ENCODE measurements at regions not wholly inside any gene's neighbourhood (a gene's known extent, or its start where the extent isn't known, plus 50 kb on each side); places are given as distances from the start of the nearest gene placed in this dataset.

DNA sequence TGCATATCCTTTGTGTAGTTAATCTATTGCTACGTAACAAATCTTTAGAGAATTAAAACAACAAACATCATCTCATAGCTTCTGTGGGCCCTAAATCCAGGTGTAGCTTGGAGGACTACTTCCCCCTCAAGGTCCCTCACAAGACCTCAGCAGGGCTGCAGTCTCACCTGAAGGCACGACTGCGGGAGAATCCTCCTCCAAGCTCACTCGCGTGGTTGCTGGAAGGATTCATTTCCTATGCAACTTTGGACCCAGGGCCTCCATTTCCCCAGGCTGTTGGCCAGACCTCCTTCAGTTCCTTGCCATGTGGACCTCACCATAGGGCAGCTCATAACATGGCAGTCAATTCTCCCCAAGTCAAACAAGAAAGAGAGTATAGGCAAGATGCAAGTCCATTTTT, 140.4 kb downstream of the OAT start:
- H3K4me3 ChIP-seq (ENCODE audit: insufficient read length, low read depth): no peak overlapping the region
- no peaks in the 10 kb centered on the region for H3K27me3 ChIP-seq (ENCODE audit: insufficient read depth, insufficient read length)
- no peaks in the 10 kb centered on the region for H3K4me1 ChIP-seq (ENCODE audit: insufficient read depth, insufficient read length)
- no peak overlapping the region for H3K9ac ChIP-seq (ENCODE audit: insufficient read length, low read depth)
- H3K9me3 ChIP-seq (ENCODE audit: insufficient read depth, low read length): peaks cover 20% of the 10 kb centered on the region; the same call in 1 of the 2 replicates
- no peaks in the 10 kb centered on the region for H3K36me3 ChIP-seq (ENCODE audit: insufficient read depth, insufficient read length, low read length)
- TF ChIP-seq YY1 (IDR thresholded peaks at IDR 0.05; ENCODE audit: insufficient read depth, insufficient read length): no peak
- no peak for TF ChIP-seq SUZ12 (IDR thresholded peaks at IDR 0.05; ENCODE audit: extremely low read depth, insufficient read depth, insufficient read length)
- TF ChIP-seq ZNF274 (IDR thresholded peaks at IDR 0.05; ENCODE audit: low read depth, low read length): no peak
- DNase-seq (ENCODE audit: low read depth, low spot score): no peak

- Histone ChIP-seq H3K27me3 (ENCODE audit: insufficient read depth, insufficient read length) (no peaks in the 10 kb centered on the region), H3K36me3 (ENCODE audit: insufficient read depth, insufficient read length, low read length) (no peaks in the 10 kb centered on the region), H3K4me1 (ENCODE audit: insufficient read depth, insufficient read length) (no peaks in the 10 kb centered on the region), H3K4me3 (ENCODE audit: insufficient read length, low read depth) (no peak overlapping the region), H3K9me3 (ENCODE audit: insufficient read depth, low read length) (peaks cover 22% of the 10 kb centered on the region; the same call in 1 of the 2 replicates), H3K9ac (ENCODE audit: insufficient read length, low read depth) (no peak overlapping the region)
- TF ChIP-seq ZNF274 (IDR thresholded peaks at IDR 0.05; ENCODE audit: low read depth, low read length): no peak
- TF ChIP-seq SUZ12 (IDR thresholded peaks at IDR 0.05; ENCODE audit: extremely low read depth, insufficient read depth, insufficient read length): no peak
- TF ChIP-seq YY1 (IDR thresholded peaks at IDR 0.05; ENCODE audit: insufficient read depth, insufficient read length): no peak
- DNase-seq (ENCODE audit: low read depth, low spot score): no peak
These were observed 145.6 kb downstream of the OAT start for GRCh38 chr10:124273141-124273540.

DNA sequence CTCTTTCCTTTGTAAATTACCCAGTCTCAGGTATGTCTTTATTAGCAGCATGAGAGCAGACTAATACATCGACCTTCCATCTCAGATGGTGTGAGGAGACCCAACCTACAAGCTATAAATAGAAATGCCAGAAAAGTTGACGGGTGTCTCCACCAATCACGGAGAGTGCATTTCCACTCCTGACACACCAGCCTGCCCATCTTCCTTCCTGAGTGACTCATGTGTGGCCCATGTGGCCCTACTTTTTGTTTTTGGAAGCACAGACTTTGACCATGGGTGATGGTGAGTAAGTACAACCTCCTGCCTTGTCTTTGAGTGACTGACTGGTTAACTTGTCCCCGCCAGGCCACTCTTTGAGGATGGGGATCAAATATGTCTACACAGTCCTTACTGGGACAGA, 147.0 kb downstream of the OAT start:
- TF ChIP-seq YY1 (IDR thresholded peaks at IDR 0.05; ENCODE audit: insufficient read depth, insufficient read length): no peak
- no peak for TF ChIP-seq SUZ12 (IDR thresholded peaks at IDR 0.05; ENCODE audit: extremely low read depth, insufficient read depth, insufficient read length)
- no peak for TF ChIP-seq ZNF274 (IDR thresholded peaks at IDR 0.05; ENCODE audit: low read depth, low read length)
- no peak for DNase-seq (ENCODE audit: low read depth, low spot score)
- Histone ChIP-seq H3K9ac (ENCODE audit: insufficient read length, low read depth) (no peak overlapping the region), H3K4me1 (ENCODE audit: insufficient read depth, insufficient read length) (peaks cover under 1% of the 10 kb centered on the region), H3K4me3 (ENCODE audit: insufficient read length, low read depth) (no peak overlapping the region), H3K36me3 (ENCODE audit: insufficient read depth, insufficient read length, low read length) (no peaks in the 10 kb centered on the region), H3K9me3 (ENCODE audit: insufficient read depth, low read length) (peaks cover 19% of the 10 kb centered on the region; the same call in 1 of the 2 replicates), H3K27me3 (ENCODE audit: insufficient read depth, insufficient read length) (no peaks in the 10 kb centered on the region)

GRCh38 chr10:124270530-124271327, 148.0 kb downstream of the OAT start:
- TF ChIP-seq ZNF274 (IDR thresholded peaks at IDR 0.05; ENCODE audit: low read depth, low read length) (no peak), SUZ12 (IDR thresholded peaks at IDR 0.05; ENCODE audit: extremely low read depth, insufficient read depth, insufficient read length) (no peak), YY1 (IDR thresholded peaks at IDR 0.05; ENCODE audit: insufficient read depth, insufficient read length) (no peak)
- DNase-seq (ENCODE audit: low read depth, low spot score): no peak
- Histone ChIP-seq H3K9ac (ENCODE audit: insufficient read length, low read depth) (no peak overlapping the region), H3K9me3 (ENCODE audit: insufficient read depth, low read length) (peaks cover 19% of the 10 kb centered on the region; the same call in 1 of the 2 replicates), H3K36me3 (ENCODE audit: insufficient read depth, insufficient read length, low read length) (no peaks in the 10 kb centered on the region), H3K27me3 (ENCODE audit: insufficient read depth, insufficient read length) (no peaks in the 10 kb centered on the region), H3K4me3 (ENCODE audit: insufficient read length, low read depth) (no peak overlapping the region), H3K4me1 (ENCODE audit: insufficient read depth, insufficient read length) (peaks cover 3% of the 10 kb centered on the region)

GRCh38 chr10:124268976-124269375, 149.7 kb downstream of the OAT start:
- no peak overlapping the region for H3K9ac ChIP-seq (ENCODE audit: insufficient read length, low read depth)
- peaks cover 19% of the 10 kb centered on the region; the same call in 1 of the 2 replicates for H3K9me3 ChIP-seq (ENCODE audit: insufficient read depth, low read length)
- no peak overlapping the region for H3K4me3 ChIP-seq (ENCODE audit: insufficient read length, low read depth)
- TF ChIP-seq YY1 (IDR thresholded peaks at IDR 0.05; ENCODE audit: insufficient read depth, insufficient read length) (no peak), ZNF274 (IDR thresholded peaks at IDR 0.05; ENCODE audit: low read depth, low read length) (no peak)
- peaks cover 3% of the 10 kb centered on the region for H3K4me1 ChIP-seq (ENCODE audit: insufficient read depth, insufficient read length)
- no peak for DNase-seq (ENCODE audit: low read depth, low spot score)
- no peaks in the 10 kb centered on the region for H3K27me3 ChIP-seq (ENCODE audit: insufficient read depth, insufficient read length)
- no peaks in the 10 kb centered on the region for H3K36me3 ChIP-seq (ENCODE audit: insufficient read depth, insufficient read length, low read length)

DNA sequence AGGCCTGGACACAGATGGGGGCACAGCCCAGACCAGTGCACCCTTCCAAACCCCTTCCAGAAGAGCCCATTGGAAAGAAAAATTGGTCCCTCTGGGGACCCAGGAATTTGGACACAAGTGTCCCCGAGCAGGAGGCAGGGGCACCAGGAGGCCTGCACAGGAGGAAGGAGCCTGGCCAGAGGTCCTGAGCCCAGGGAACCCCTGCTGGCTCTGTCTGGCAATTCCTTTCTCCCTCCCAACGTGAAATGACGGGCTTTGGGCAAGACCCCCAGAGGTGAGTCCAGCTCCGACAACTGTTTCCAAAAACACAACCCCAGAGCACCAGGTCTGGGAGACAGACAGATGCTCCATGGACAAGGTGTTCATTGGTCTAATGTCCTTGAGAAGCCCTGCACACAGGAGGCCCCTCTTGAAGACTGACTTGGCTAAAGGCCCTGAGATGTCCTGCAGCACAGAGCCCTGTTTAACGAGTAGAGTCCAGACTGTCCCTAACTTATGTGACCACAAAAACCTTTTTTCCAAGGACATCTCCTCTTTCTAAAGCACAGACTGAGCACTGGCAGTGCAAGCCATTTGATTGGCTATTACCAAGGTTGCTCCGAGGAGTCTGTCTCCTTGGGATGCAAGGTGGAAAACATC, 150.7 kb downstream of the OAT start:
- Histone ChIP-seq H3K4me1 (ENCODE audit: insufficient read depth, insufficient read length) (peaks cover 3% of the 10 kb centered on the region), H3K36me3 (ENCODE audit: insufficient read depth, insufficient read length, low read length) (no peaks in the 10 kb centered on the region), H3K9ac (ENCODE audit: insufficient read length, low read depth) (no peak overlapping the region), H3K9me3 (ENCODE audit: insufficient read depth, low read length) (peaks cover 12% of the 10 kb centered on the region; the same call in 1 of the 2 replicates), H3K27me3 (ENCODE audit: insufficient read depth, insufficient read length) (no peaks in the 10 kb centered on the region), H3K4me3 (ENCODE audit: insufficient read length, low read depth) (no peak overlapping the region)
- DNase-seq (ENCODE audit: low read depth, low spot score): no peak
- TF ChIP-seq SUZ12 (IDR thresholded peaks at IDR 0.05; ENCODE audit: extremely low read depth, insufficient read depth, insufficient read length) (no peak), YY1 (IDR thresholded peaks at IDR 0.05; ENCODE audit: insufficient read depth, insufficient read length) (no peak), ZNF274 (IDR thresholded peaks at IDR 0.05; ENCODE audit: low read depth, low read length) (no peak)

GRCh38 chr10:124267231-124267885, 151.4 kb downstream of the OAT start:
- H3K9ac ChIP-seq (ENCODE audit: insufficient read length, low read depth): no peak overlapping the region
- H3K27me3 ChIP-seq (ENCODE audit: insufficient read depth, insufficient read length): no peaks in the 10 kb centered on the region
- peaks cover 3% of the 10 kb centered on the region for H3K4me1 ChIP-seq (ENCODE audit: insufficient read depth, insufficient read length)
- no peak for DNase-seq (ENCODE audit: low read depth, low spot score)
- peaks cover 6% of the 10 kb centered on the region; the same call in 1 of the 2 replicates for H3K9me3 ChIP-seq (ENCODE audit: insufficient read depth, low read length)
- no peaks in the 10 kb centered on the region for H3K36me3 ChIP-seq (ENCODE audit: insufficient read depth, insufficient read length, low read length)
- H3K4me3 ChIP-seq (ENCODE audit: insufficient read length, low read depth): no peak overlapping the region
- TF ChIP-seq SUZ12 (IDR thresholded peaks at IDR 0.05; ENCODE audit: extremely low read depth, insufficient read depth, insufficient read length): no peak
- no peak for TF ChIP-seq ZNF274 (IDR thresholded peaks at IDR 0.05; ENCODE audit: low read depth, low read length)
- TF ChIP-seq YY1 (IDR thresholded peaks at IDR 0.05; ENCODE audit: insufficient read depth, insufficient read length): no peak

All from NT2/D1 (cell line).